Neural crest cell (in vitro differentiated cells): ENCODE measurements at regions not wholly inside any gene's neighbourhood (a gene's known extent, or its start where the extent isn't known, plus 50 kb on each side); places are given as distances from the start of the nearest gene placed in this dataset.
"Not testable (repeated sequence)": the region's sequence is repeated elsewhere in the genome, so short reads cannot be mapped to it uniquely, and the experiment has no call there.

ENCODE experiments used
- DNase-seq: peaks from one replicate; pipeline ENCODE4 v3.0.0; 2021; ENCODE audit warnings: low read depth, mixed read lengths, low spot score
- H3K27ac Mint-ChIP-seq: one replicate; pipeline ENCODE4 v1.8.0; 2021; ENCODE audit warnings: mild to moderate bottlenecking, mixed read lengths; ENCODE audit not compliant: unreplicated experiment
- H3K27me3 Mint-ChIP-seq: 2 replicates; pipeline ENCODE4 v1.8.0; 2021; ENCODE audit warnings: low read depth, mild to moderate bottlenecking, mixed read lengths
- H3K36me3 Mint-ChIP-seq: 2 replicates; pipeline ENCODE4 v1.8.0; 2021; ENCODE audit warnings: low read depth, mild to moderate bottlenecking, mixed read lengths
- H3K4me1 Mint-ChIP-seq: 2 replicates; pipeline ENCODE4 v1.8.0; 2021; ENCODE audit warnings: mixed read lengths
- H3K4me3 Mint-ChIP-seq: one replicate; pipeline ENCODE4 v1.8.0; 2021; ENCODE audit warnings: mild to moderate bottlenecking, mixed read lengths
- H3K9me3 Mint-ChIP-seq: 2 replicates; pipeline ENCODE4 v1.8.0; 2021; ENCODE audit warnings: mixed read lengths
- TF ChIP-seq, protein P1 (sequence below): fragments of 200-600 bp; sonication (generic); conservative IDR thresholded peaks from 2 replicates; pipeline ENCODE4 v1.5.0; 2021; ENCODE audit warnings: antibody characterized with exemption, mild to moderate bottlenecking

DNA sequence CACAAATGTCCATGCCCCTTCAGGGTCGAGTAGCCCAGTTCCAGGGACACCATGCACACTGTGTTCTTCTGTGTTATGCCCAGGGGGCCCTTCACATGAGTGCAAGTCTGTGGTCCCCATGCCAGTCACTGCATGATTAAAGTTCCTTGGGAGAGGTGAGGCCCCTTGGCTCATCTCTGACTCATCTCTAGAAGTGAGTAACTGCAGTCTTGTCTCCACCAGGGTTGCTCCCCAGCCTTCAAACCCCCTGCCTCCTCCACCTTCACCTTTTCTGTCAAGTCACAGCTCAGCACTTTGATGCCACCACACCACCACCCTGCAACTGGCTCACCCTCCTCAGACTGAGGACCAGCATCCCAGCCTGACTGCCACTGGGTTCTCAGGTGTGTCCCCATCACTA is 161.7 kb downstream of the UNC5CL start:
- no peak for DNase-seq
- Mint-ChIP-seq H3K27me3 (peaks cover 20% of the 10 kb centered on the region), H3K4me1 (peaks cover 4% of the 10 kb centered on the region), H3K9me3 (peaks cover 4% of the 10 kb centered on the region), H3K4me3 (no peak overlapping the region), H3K27ac (no peak overlapping the region), H3K36me3 (peaks cover 2% of the 10 kb centered on the region)
- TF ChIP-seq, protein P1, sequence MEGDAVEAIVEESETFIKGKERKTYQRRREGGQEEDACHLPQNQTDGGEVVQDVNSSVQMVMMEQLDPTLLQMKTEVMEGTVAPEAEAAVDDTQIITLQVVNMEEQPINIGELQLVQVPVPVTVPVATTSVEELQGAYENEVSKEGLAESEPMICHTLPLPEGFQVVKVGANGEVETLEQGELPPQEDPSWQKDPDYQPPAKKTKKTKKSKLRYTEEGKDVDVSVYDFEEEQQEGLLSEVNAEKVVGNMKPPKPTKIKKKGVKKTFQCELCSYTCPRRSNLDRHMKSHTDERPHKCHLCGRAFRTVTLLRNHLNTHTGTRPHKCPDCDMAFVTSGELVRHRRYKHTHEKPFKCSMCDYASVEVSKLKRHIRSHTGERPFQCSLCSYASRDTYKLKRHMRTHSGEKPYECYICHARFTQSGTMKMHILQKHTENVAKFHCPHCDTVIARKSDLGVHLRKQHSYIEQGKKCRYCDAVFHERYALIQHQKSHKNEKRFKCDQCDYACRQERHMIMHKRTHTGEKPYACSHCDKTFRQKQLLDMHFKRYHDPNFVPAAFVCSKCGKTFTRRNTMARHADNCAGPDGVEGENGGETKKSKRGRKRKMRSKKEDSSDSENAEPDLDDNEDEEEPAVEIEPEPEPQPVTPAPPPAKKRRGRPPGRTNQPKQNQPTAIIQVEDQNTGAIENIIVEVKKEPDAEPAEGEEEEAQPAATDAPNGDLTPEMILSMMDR, result no peak

DNA sequence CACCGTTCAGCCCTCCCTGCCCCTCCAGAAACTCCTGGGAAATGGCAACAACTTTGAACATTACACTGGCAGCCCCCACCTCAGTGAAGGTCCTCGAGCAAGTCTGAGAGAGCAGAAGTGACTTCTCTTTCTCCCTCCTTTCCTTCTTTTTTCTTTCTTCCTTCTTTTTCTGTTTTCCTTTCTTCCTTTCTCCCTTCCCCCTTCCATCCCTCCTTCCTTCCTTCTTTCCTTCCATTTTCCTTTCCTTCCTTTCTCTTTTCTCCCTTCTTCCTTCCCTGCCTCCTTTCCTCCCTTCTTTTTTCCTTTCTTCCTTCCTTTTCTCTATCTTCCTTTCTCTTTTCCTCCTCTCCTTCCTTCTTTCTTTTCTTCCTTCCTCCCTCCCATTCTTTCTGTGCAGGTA is 162.7 kb downstream of the UNC5CL start:
- peaks cover 2% of the 10 kb centered on the region for H3K36me3 Mint-ChIP-seq
- no peak for DNase-seq
- TF ChIP-seq, protein P1, result no peak
- no peak overlapping the region for H3K27ac Mint-ChIP-seq
- peaks cover 20% of the 10 kb centered on the region for H3K27me3 Mint-ChIP-seq
- H3K4me3 Mint-ChIP-seq, result no peak overlapping the region
- peaks cover 4% of the 10 kb centered on the region for H3K9me3 Mint-ChIP-seq
- H3K4me1 Mint-ChIP-seq, result peaks cover under 1% of the 10 kb centered on the region

DNA sequence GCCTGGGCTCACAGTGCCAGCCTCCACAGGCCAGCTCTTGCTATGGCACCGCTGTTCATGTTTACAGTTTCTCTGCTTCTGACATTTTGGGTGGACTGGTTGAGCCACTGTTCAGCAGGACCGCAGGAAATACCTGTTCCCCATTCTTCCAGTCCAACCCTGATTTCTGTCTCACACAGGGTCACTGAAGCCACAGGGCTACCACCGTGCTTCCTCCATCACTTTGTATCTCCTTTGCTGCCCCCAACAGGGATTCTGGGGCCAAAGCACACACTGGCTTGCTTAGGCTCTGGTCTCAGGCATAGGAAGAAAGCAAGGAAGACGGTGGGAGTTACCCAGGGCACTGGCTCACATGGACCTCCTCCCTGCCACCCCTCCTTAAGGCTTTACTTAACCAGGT is 164.5 kb downstream of the UNC5CL start:
- Mint-ChIP-seq H3K27ac (no peak overlapping the region), H3K27me3 (peaks cover 20% of the 10 kb centered on the region), H3K9me3 (peaks cover 4% of the 10 kb centered on the region), H3K36me3 (no peaks in the 10 kb centered on the region), H3K4me1 (no peaks in the 10 kb centered on the region), H3K4me3 (no peak overlapping the region)
- TF ChIP-seq, protein P1, result peak; percentile 23
- DNase-seq, result no peak

DNA sequence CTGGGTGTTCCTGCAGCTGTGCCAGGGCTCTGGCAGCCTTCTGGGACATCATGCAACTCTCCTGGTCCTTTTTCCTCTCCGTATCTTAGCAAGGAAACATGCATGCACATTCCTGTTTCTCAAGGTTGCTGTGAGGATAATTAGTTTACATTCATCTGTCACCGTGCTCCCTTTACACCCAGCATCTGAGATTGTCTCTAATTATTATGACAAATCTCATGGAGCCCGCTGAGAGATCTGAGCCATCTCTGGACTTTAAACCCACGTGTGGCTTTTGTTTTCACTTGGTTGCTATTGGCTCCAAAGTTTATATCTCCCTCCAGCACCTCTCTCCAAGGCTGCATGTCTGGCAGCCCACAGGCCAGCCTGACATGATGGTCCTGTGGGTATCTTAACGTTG is 167.6 kb downstream of the UNC5CL start:
- Mint-ChIP-seq H3K9me3 (no peaks in the 10 kb centered on the region), H3K27ac (no peak overlapping the region), H3K4me1 (peaks cover 6% of the 10 kb centered on the region), H3K36me3 (no peaks in the 10 kb centered on the region), H3K27me3 (peaks cover 10% of the 10 kb centered on the region), H3K4me3 (no peak overlapping the region)
- no peak for DNase-seq
- TF ChIP-seq, protein P1, result no peak

DNA sequence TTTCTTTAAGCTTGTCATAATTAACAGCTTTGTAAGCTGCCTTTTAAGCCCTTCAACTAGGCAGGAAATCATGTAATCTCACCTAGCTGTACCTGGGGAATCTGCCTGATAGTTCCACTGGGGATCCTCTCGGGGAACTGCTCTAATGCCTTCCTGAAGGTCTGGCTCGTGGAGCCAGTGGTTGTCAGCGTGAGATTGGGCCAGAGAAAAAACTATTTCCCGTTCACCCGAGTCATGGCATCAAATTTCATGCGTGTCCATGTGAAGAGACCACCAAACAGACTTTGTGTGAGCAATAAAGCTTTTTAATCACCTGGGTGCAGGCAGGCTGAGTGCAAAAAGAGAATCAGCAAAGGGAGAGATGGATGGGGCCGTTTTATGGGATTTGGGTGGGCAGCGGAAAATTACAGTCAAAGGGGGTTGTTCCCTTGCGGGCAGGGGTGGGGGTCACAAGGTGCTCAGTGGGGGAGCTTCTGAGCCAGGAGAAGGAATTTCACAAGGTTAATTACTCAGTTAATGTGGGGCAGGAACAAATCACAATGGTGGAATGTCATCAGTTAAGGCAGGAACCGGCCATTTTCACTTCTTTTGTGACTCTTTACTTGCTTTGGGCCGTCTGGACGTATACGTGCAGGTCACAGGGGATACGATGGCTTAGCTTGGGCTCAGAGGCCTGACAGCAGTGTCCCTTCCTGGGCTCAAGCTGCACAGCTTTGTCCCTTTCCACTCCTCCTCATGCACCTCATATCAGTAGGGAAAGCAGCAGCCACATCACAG is 170.7 kb downstream of the UNC5CL start:
- H3K27ac Mint-ChIP-seq, H3K4me3 Mint-ChIP-seq, H3K9me3 Mint-ChIP-seq: not testable (repeated sequence)

DNA sequence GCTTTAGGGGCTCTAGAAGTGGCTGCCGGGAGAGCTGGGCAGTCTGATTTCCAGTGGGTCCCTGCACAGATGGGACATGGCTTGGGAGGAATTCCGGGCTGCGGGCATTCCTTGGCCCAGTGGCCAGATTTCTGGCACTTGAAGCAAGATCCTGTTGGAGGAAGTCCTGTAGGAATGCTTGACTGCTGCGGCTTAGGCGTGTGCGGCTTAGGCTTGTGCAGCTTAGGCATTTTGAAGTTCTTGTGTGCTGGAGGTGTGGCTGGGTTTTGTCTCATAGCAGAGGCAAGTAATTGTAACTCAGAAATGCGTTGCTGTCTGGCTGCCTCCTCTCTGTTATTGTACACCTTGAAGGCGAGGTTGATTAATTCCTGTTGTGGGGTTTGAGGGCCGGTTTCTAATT is 171.5 kb downstream of the UNC5CL start:
- H3K36me3 Mint-ChIP-seq, H3K4me1 Mint-ChIP-seq, DNase-seq, H3K4me3 Mint-ChIP-seq, H3K9me3 Mint-ChIP-seq, H3K27me3 Mint-ChIP-seq, H3K27ac Mint-ChIP-seq: not testable (repeated sequence)

More for the DNA sequence above, 170.7 kb downstream of the UNC5CL start:
- not testable (repeated sequence) for H3K36me3 Mint-ChIP-seq, DNase-seq, H3K27me3 Mint-ChIP-seq, H3K4me1 Mint-ChIP-seq

DNA sequence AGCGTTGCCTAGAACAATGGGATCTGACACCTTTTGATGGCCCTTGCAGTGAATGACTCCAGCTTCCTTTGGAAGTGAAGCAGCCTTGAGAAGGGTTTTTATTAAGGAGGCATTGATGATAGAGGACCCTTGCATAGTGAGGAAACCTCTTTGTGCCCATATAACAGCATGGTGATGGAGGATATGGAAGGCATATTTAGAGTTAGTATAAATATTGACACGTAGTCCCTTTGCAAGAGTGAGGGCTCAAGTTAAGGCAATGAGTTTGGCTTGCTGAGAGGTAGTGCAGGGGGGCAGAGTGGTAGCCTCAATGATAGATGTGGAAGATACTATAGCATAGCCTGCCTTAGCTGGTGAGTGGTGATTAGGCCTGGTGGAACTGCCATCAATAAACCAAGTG is 173.8 kb downstream of the UNC5CL start:
- H3K4me3 Mint-ChIP-seq, H3K27ac Mint-ChIP-seq, H3K9me3 Mint-ChIP-seq, H3K27me3 Mint-ChIP-seq, DNase-seq, H3K4me1 Mint-ChIP-seq, H3K36me3 Mint-ChIP-seq: not testable (repeated sequence)
